ENCODE measurements at regions not wholly inside any gene's neighbourhood (a gene's known extent, or its start where the extent isn't known, plus 50 kb on each side); places are given as distances from the start of the nearest gene placed in this dataset.

GRCh38 chr6:49336514-49337131 lies 126.4 kb downstream of the MMUT start:
- no peak overlapping the region for H3K27ac ChIP-seq
- no peaks in the 10 kb centered on the region for H3K36me3 ChIP-seq
- no peak overlapping the region for H3K4me3 ChIP-seq (ENCODE audit: low read depth, low read length)
- no peaks in the 10 kb centered on the region for H3K27me3 ChIP-seq (ENCODE audit: insufficient read depth, low read depth, severe bottlenecking)
- no peaks in the 10 kb centered on the region for H3K9me3 ChIP-seq (ENCODE audit: severe bottlenecking)
- DNase-seq = peak; percentile 72
- no peak for TF ChIP-seq CTCF (IDR thresholded peaks at IDR 0.05; ENCODE audit: low read depth, low read length)

- DNase-seq = no peak
- Histone ChIP-seq H3K9me3 (ENCODE audit: severe bottlenecking) (no peaks in the 10 kb centered on the region), H3K27me3 (ENCODE audit: insufficient read depth, low read depth, severe bottlenecking) (no peaks in the 10 kb centered on the region), H3K27ac (no peak overlapping the region), H3K36me3 (no peaks in the 10 kb centered on the region), H3K4me3 (ENCODE audit: low read depth, low read length) (no peak overlapping the region)
- no peak for TF ChIP-seq CTCF (IDR thresholded peaks at IDR 0.05; ENCODE audit: low read depth, low read length)
Measured at GRCh38 chr6:49333345-49334125, 129.5 kb downstream of the MMUT start.

DNA sequence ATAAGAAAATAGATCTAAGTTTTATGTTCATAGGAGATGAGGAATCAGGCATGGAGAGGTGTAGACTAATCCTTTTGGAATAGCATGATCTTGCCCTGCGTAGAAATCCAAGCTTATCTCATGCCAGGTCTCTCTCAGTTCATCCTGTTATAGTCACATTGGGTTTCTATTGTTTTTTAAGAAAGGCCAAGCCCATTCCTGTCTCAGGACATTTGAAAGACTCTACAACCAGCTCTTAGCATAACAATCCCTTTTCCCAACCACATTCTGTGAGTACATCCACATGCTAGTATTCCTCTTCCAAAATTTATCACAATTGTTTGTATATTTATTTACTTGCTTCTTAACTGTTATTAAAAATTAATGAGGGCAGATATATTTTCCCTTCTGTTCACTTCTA lies 130.3 kb downstream of the MMUT start:
- DNase-seq = no peak
- Histone ChIP-seq H3K4me3 (ENCODE audit: low read depth, low read length) (no peak overlapping the region), H3K27me3 (ENCODE audit: insufficient read depth, low read depth, severe bottlenecking) (no peaks in the 10 kb centered on the region), H3K9me3 (ENCODE audit: severe bottlenecking) (no peaks in the 10 kb centered on the region), H3K36me3 (no peaks in the 10 kb centered on the region), H3K27ac (no peak overlapping the region)
- no peak for TF ChIP-seq CTCF (IDR thresholded peaks at IDR 0.05; ENCODE audit: low read depth, low read length)

- H3K27me3 ChIP-seq (ENCODE audit: insufficient read depth, low read depth, severe bottlenecking) = no peaks in the 10 kb centered on the region
- no peak for DNase-seq
- TF ChIP-seq CTCF (IDR thresholded peaks at IDR 0.05; ENCODE audit: low read depth, low read length) = no peak
- H3K27ac ChIP-seq = no peak overlapping the region
- no peaks in the 10 kb centered on the region for H3K36me3 ChIP-seq
- no peaks in the 10 kb centered on the region for H3K9me3 ChIP-seq (ENCODE audit: severe bottlenecking)
- H3K4me3 ChIP-seq (ENCODE audit: low read depth, low read length) = no peak overlapping the region
Measured at GRCh38 chr6:49329186-49329585, 133.9 kb downstream of the MMUT start.

DNA sequence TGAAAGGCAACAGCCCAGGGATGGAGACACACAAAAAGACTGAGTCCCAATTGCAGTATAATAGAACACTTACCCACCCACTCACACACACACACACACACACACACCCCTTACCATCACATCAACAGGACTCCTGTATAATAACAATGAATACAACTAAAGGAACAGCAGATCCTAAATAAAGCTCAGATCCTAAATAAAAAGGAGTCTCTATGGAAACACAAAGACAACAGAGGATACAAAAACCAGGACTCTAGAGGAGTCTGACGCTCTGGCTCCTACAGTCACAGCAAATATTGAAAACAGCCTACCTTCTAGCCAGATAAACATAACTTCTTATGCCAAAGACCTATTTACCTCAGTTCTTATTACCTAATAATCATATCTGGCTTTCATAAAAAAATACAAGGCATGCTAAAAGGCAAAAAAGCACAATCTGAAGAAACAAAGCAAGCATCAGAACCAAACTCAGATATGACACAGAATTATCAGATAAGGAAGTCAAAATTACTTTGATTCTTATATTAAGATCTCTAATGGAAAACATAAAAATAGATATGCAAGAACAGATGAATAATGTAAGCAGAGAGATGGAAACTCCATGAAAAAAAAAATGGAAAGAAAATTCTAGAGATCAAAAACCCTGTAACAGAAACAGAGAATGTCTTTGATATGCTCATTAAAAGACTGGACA lies 134.9 kb downstream of the MMUT start:
- H3K27me3 ChIP-seq (ENCODE audit: insufficient read depth, low read depth, severe bottlenecking) = no peaks in the 10 kb centered on the region
- no peak overlapping the region for H3K27ac ChIP-seq
- no peak for TF ChIP-seq CTCF (IDR thresholded peaks at IDR 0.05; ENCODE audit: low read depth, low read length)
- H3K9me3 ChIP-seq (ENCODE audit: severe bottlenecking) = no peaks in the 10 kb centered on the region
- H3K36me3 ChIP-seq = no peaks in the 10 kb centered on the region
- H3K4me3 ChIP-seq (ENCODE audit: low read depth, low read length) = no peak overlapping the region
- DNase-seq = no peak

Data from WERI-Rb-1 (cell line).